IPS DF 19.7 (cell line): ENCODE measurements at regions not wholly inside any gene's neighbourhood (a gene's known extent, or its start where the extent isn't known, plus 50 kb on each side); places are given as distances from the start of the nearest gene placed in this dataset.

ENCODE experiments used
- DNase-seq: peaks from one replicate; pipeline ENCODE4 v3.0.0-alpha.2; 2013; ENCODE audit warnings: low read depth, low spot score

- no peak for DNase-seq
Observed at GRCh38 chr1:108082738-108083562, 117.2 kb downstream of the SLC25A24 start.

DNA sequence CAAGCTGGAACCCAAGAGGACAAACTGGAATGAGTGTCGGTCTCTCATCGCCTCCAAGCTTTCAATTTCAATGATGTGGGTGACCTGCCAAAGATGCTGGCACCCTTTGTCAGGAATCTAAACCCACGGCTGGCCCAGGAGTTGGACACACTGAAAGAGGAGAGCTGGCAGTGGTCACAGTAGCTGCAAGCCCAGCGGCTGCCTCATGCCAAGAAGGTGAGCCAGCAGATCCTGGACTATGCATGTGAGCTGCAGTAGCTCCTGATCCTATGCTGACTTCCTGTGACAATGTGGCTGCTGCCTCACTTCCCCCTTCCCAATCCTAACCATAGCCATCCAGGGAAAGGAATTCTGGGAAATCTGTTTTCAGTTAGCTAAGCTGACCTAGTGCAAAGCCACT is 117.0 kb upstream of the VAV3 start:
- DNase-seq = no peak

- DNase-seq = no peak
Observed at GRCh38 chr1:108080448-108080847, 115.5 kb upstream of the VAV3 start.

- no peak for DNase-seq
Observed at GRCh38 chr1:108079440-108080025, 114.6 kb upstream of the VAV3 start.

DNA sequence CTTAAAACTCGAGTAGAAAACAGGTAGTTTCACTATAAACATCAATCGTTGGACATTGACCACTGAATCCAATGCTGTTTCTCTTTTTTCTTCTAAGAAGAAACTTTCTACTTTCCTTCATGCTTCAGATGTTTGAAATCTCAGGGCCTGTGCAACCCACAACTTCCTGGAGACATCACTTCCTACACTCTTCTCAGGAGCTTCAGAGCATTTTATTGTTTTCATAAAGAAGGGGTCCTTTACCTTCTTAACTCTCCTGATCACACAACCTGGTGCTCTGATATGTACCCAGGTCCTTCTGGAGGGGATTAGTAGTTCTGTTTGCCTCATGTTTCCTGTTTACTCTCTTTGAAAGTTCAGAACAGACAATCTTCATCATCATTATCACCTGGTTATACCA is 113.0 kb upstream of the VAV3 start:
- DNase-seq = no peak

GRCh38 chr1:108075055-108075454 is 110.1 kb upstream of the VAV3 start:
- DNase-seq = no peak

DNA sequence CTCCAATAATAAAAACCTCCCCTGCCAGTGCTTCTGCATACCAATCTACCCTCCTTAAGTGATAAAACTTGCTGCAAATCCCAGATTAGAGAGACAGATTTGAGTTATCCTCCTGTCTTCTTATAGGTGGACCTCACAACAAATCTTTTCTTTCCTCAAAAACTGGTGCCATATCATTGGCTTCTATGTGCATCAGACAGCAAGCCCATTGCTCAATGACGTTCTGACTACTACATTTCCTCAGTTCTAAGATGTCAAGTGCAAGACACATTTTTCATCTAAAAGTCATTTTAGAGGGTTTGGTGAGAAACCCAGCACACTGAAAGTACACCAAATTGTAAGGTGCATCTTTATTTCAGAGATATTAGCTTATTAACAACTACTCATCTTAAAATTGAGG is 107.8 kb upstream of the VAV3 start:
- DNase-seq = no peak

DNA sequence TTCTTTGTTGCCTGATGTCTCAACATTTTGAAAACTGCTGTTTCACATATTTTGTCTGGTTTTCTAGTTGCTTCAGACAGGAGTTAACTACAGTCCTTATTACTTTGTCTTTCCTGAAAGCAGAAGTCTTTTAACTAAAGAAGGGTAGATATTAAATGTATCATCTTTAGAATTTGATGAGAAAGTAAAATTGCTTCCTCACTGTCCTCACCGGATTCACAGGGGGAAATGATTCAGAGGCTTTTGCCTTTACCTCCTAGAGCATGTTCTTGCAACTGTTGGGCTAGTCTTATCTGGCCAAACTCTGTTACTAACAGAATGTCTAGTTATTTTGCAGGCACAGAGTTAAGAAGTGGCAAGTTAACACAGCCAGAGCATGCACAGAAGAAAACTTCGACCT is 107.2 kb upstream of the VAV3 start:
- no peak for DNase-seq

DNA sequence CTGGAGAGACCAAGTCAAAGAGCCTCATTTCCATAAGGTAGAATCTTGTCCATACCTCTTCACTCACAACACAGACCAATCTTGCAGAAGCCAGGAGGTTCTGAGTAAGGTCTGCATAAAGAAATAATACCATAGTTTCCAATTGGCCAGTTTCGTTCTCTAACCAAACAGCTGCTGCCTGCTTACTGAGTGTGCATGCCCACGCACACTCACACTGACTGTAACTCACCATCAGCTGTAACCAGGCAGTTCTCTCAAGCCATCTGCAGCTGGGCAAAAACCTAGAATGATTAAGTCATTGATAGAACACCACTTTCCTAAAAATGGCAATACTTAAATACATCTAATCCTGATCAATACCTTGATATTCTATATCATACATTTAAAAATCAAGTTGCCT is 106.6 kb upstream of the VAV3 start:
- no peak for DNase-seq

DNA sequence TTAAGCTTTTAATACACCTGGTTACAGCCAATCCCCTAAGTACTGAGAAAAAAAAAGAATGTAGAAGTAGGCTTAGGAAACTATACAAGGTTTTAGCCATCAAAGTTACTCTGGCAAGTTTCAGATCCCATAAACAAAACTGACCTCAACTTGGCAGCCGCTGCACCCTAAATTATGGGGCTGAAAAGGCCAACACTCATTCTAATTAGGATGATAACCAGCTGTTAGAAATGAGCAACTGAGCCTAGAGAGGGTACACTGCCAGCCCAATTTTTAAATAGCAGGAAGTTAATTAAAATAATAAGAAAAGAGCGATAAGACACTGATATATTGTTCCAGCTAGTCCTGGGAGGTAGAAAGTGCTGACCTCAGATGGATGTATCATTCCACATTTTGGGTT is 105.7 kb upstream of the VAV3 start:
- DNase-seq = no peak

- no peak for DNase-seq
Observed at GRCh38 chr1:108067884-108068540, 103.0 kb upstream of the VAV3 start.

DNA sequence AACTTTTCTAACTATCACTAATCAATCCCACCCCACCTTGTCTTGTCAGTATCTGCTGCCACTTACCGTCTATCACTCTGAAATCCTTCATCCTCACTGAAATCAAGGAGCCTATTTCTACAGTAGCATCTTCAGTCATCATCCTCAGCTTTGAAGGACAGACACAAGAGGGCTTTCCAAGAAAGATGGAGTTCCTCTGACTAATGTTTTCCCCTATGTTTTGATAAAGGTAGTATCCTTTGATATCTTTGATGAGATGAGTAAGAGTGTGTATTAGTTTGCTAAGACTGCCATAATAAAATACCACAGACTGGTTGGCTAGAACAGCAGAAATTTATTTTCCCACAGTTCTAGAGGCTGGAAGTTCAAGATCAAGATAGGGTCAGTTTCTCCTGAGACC is 101.8 kb upstream of the VAV3 start:
- no peak for DNase-seq

DNA sequence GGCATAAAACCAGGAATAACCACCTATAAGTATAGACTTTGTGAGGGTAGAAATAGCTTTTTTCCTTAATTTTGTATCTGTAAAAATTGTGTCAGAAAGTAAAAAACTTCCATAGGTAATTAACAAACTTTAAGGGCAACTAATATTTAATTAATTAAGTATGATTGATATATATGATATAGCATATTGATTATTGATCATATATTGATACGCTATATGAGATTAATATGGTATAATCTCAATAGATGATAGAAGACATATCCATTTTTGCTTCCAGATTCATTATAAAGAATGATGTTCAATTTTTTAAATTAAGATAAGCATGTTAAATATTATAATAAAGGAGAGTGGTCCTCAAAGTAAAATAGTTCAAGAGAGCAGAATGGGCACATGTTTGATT is 99.3 kb upstream of the VAV3 start:
- DNase-seq = no peak

DNA sequence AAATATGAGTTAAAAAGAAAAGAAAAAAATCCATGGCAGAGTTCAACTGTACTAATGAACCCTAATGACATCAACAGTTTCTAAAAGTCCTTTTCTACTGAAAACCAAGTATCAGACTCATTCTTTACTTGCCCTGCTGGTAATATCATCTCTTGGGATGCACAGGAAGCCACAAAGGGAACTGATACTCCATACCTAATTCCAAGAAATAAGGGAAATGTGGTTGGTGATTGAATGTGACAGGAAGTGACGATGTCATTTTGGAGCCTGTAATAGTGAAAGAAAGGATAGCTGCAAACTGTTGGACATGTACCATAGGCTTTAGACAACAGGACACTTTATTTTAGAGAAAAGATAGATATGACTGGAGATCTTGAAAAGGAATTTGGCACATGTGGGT is 98.7 kb upstream of the VAV3 start:
- DNase-seq = no peak

DNA sequence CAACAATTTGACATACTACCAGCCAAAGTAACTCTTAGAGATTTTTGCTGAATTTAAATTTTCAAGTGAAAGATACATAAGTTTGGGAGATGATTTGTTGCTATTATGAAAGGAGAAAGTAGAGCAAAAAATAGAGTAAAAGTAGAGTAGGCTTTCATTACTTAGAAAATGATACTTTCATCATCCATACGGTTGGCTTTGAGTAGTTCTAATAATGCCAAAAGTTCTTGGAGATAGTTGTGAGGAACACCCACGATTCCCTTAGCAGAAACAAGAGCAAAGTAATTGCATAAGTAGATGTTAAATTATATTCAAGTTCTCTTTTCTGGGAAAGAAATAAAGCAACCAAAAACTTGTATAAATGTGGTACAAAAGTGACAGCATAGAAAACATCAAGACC is 95.0 kb upstream of the VAV3 start:
- no peak for DNase-seq

DNA sequence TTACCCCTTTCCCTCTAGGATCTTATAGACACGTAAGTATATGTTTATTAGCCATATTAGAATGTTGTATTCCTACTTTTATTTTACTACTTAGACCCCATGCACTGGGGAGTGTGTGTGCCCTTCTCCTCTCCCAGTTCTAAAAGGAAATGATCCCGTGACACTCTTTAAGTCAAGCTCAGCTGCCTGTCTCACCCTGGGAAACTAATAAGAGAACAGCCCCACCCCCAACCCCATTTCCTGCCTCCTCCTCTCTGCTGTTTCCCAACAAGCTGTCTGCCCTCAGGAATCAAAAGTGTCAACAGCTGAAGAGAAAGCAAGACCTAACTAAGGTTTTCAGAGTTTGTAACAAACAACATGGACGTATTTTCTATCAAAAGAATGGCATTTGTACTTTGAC is 92.6 kb upstream of the VAV3 start:
- DNase-seq = peak; percentile 42

DNA sequence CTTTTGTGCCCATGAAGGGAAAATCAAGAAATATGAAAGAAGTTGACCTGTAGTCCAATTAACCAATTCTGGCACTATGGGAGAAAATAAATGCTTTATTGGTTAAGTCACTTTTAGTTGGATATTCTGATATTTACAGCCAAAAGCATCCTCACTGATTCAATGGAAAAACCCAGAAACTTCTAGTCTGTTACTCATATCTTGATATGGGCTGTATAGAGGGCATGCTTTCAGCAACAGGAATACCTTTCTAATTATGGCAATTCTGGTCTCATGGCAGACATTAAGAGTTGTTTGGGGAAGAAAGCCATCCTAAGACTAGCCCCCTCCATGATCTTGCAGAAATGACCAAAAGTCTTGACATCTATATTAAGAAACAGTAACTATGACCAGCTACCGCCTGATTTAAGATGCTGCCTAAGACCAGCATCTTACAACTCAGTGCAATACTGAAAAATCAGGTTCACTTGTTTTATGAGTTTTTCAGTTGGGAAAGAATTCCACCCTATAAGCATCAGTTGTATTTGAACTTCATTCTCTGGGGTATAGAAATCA is 91.5 kb upstream of the VAV3 start:
- no peak for DNase-seq

DNA sequence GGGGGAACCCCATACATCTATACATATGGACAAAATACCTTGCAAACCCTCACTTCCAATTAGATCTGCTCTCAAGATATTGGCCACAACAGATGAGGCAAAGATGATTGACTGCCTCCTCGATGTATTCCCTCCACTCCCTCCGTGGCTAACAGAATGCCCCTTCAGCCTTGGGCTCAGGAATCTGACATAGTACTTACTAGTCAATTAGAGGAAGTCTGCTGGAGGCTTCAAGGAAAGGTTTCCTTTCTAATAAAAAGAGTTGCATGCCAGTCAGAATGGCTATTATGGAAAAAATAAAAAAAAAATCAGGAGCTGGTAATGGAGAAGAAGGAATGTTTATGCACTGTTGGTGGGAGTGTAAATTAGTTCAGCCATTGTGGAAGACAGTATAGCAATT is 90.4 kb upstream of the VAV3 start:
- no peak for DNase-seq

- no peak for DNase-seq
Observed at GRCh38 chr1:108054396-108054795, 89.4 kb upstream of the VAV3 start.

DNA sequence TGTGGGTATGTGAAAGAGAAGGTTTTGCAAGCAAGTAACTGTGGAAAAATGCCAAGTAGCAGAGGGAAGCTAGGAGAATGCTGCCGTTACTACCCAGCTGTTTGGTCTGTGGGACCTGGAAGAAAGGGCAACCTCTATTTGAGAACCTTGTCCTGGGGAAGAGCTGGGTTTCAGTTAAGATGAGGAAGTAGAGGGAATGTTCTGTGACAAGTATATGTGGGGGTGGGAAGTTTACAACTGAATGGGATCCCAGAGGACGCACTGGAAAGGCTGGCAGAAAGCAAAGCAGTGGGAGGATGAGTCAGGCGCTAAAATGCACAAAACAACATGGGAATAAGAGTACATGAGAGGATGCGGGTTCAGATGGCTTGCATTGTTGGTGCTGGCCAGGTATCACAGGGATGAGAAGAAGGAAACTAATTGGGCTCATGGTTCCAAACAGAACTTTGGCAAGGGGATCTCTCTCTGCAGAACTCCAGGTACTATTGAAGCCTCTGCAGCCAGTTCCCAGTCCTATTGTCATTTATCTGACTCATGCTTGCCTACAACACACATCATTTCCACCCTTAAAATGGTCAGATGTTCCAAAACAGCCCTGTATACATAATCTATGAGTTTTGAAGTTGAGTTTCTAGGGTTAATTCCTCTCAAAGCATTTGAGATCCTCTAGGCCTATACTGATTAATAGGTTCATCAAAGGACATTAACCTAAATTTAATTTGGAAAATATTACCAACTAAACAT is 88.5 kb upstream of the VAV3 start:
- DNase-seq = no peak

DNA sequence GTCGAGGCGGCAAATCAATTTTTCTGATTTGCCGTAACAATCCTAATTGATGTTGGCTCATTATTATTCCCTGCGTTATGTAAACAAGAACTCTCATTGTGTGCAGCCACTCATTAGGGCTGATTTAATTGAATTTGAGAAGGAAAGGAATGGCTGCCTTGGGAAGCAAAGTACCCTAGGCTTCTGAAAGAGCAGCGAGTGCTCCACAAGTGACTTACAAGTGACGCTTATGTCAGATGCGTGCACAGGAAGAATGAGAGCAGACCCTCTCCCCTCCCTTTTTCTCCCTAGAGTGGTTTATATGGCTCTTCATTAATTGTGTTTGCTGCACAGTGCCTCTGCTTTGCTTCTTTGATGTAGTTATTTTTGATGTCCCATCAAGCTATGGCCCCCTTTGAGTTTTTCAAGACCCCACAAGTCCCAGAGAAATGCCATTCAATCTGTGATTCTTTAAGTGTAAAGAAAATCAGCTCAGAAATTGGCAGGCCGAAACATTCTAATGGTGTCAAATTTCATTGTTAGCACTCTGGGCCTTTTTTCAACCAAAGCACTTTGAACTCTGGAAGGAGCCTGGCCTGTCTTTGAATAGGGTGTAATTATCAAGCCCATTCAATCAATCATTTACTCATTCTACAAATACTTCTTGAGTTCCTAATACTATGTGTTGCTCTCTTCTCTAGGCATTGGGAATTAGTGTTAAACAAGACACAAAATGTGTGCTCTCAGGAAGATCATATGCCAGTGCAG is 86.8 kb upstream of the VAV3 start:
- no peak for DNase-seq
